Type B pancreatic cell (in vitro differentiated cells): ENCODE measurements at regions not wholly inside any gene's neighbourhood (a gene's known extent, or its start where the extent isn't known, plus 50 kb on each side); places are given as distances from the start of the nearest gene placed in this dataset.
"Not testable (repeated sequence)": the region's sequence is repeated elsewhere in the genome, so short reads cannot be mapped to it uniquely, and the experiment has no call there.

Experiments used
- DNase-seq: peaks from one replicate; pipeline ENCODE4 v3.0.0; 2021; ENCODE audit warnings: mixed read lengths; ENCODE audit not compliant: unreplicated experiment; ENCODE audit errors: extremely low spot score
- H3K27ac Mint-ChIP-seq: 2 replicates; pipeline ENCODE4 v1.8.0; 2021; ENCODE audit warnings: mild to moderate bottlenecking, mixed read lengths
- H3K27me3 Mint-ChIP-seq: 2 replicates; pipeline ENCODE4 v1.8.0; 2021; ENCODE audit warnings: mixed read lengths
- H3K36me3 Mint-ChIP-seq: 2 replicates; pipeline ENCODE4 v1.8.0; 2021; ENCODE audit warnings: mixed read lengths
- H3K4me1 Mint-ChIP-seq: one replicate; pipeline ENCODE4 v1.8.0; 2021; ENCODE audit warnings: mixed read lengths; ENCODE audit not compliant: unreplicated experiment
- H3K4me3 Mint-ChIP-seq: 2 replicates; pipeline ENCODE4 v1.8.0; 2021; ENCODE audit warnings: mild to moderate bottlenecking, mixed read lengths
- H3K9me3 Mint-ChIP-seq: 2 replicates; pipeline ENCODE4 v1.8.0; 2021; ENCODE audit warnings: mixed read lengths

DNA sequence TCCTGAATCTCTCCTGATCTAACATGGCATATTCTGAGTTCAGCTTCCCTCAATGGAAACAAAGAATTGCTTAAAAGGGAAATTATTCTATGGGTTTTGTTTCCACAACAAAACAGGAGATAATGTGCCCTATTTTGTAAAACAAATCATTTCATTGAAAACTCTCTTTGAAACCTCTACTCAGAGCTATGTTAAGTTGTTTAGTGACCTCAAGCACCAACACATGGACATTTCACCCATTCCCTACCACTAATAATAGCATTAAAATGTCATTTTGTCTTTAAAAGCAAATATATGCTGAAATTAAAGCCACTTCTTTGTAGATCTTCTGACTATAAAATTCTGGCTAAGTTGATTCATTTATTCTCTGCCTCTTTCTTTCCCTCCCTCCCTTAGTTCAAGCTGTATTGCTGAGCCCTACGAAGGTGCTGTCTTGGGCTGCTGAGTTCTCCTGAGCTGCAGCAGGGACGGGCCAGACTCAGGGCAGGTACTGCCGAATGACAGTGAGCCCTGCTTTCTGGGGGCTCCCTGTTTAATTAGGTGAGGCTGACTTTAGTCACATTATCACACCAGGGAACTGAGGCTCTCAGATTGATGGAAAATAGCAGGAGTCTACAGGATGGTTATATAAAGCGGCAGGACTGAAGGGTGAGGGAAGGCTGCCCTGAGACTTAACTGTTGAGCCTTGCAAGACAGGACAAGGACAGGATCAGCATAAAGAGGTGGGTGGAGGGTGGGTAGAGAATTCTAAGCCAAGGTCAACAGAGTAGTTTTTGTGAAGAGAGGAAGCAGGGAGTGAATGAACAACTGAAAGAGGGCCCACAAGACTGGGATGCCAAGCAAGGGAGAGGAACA, 1685.1 kb downstream of the SPATA31A7 start:
- H3K27me3 Mint-ChIP-seq, result peaks cover 59% of the 10 kb centered on the region
- not testable (repeated sequence) for H3K27ac Mint-ChIP-seq, H3K36me3 Mint-ChIP-seq, H3K4me3 Mint-ChIP-seq, H3K4me1 Mint-ChIP-seq, H3K9me3 Mint-ChIP-seq, DNase-seq

DNA sequence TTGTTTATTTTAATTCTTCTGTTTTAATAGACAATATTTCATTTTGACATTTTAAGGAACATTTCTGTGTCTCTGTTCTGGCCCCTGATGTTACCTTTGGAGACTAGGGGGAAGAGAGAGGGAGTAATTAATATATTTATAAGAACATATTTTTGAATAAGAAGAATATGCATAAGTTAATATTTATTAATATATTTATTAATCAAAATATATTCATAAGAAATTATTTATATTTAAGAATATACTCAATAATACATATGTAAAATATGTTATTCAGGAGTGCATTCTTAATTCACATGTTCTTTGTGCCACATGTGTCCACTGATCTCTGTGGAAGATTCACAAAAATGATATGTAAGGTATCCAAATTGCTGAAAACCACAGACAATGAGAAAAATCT, 1687.7 kb downstream of the SPATA31A7 start:
- not testable (repeated sequence) for H3K4me3 Mint-ChIP-seq, H3K27ac Mint-ChIP-seq, H3K9me3 Mint-ChIP-seq, H3K4me1 Mint-ChIP-seq, DNase-seq, H3K36me3 Mint-ChIP-seq
- peaks cover 60% of the 10 kb centered on the region for H3K27me3 Mint-ChIP-seq

DNA sequence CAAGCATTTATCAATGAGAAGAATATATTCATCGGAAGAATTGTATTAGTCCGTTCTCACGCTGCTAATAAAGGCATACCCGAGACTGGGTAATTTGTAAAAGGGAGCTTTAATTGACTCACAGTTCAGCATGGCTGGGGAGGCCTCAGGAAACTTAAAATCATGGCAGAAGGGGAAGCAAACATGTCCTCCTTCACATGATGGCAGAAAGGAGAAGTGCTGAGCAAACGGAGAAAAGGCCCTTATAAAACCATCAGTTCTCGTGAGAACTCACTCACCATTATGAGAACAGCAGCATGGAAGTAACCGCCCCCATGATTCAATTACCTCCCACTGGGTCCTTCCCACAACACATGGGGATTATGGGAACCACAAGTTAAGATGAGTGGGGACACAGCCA, 1688.2 kb downstream of the SPATA31A7 start:
- H3K27ac Mint-ChIP-seq, DNase-seq, H3K4me1 Mint-ChIP-seq, H3K9me3 Mint-ChIP-seq, H3K4me3 Mint-ChIP-seq, H3K36me3 Mint-ChIP-seq: not testable (repeated sequence)
- H3K27me3 Mint-ChIP-seq, result peaks cover 60% of the 10 kb centered on the region

DNA sequence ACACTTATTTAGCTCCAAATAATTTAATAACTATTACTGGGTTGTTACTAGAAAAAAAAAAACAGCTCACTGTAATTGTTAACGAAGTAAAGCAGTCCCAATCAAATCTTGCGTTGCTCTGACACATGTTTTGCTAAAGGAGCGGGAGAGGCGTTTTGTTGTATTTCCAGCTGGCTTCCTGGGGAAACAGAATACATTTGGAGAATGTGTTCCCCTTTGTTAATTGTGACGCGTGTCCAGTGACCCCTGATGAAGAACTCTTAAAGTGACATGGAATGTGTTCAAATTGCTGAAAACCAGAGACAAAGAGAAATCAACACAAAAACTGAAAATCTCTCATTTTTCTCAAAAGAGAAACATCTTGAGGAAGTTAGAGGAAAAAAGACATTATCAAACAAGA, 1690.6 kb downstream of the SPATA31A7 start:
- not testable (repeated sequence) for H3K36me3 Mint-ChIP-seq, H3K27ac Mint-ChIP-seq, H3K4me3 Mint-ChIP-seq, H3K9me3 Mint-ChIP-seq, DNase-seq, H3K4me1 Mint-ChIP-seq
- peaks cover 44% of the 10 kb centered on the region for H3K27me3 Mint-ChIP-seq

DNA sequence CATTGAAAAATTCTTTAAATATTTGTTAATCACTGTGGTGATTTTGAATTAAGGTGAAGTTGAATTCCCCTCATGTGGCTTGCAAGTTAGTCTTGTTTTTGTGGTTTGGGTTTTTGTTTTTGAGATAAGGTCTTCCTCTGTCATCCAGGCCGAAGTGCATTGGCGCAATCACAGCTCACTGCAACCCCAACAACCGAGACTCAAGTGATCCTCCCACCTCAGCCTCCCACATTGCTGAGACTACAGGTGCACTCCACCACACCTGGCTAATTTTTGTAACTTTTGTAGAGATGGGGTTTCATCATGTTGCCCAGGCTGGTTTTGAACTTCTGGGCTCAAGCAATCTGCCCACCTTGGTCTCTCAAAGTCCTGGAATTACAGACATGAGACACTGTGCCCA, 1691.1 kb downstream of the SPATA31A7 start:
- not testable (repeated sequence) for H3K4me1 Mint-ChIP-seq, H3K4me3 Mint-ChIP-seq, H3K27ac Mint-ChIP-seq, H3K36me3 Mint-ChIP-seq, H3K9me3 Mint-ChIP-seq, DNase-seq
- peaks cover 42% of the 10 kb centered on the region for H3K27me3 Mint-ChIP-seq

DNA sequence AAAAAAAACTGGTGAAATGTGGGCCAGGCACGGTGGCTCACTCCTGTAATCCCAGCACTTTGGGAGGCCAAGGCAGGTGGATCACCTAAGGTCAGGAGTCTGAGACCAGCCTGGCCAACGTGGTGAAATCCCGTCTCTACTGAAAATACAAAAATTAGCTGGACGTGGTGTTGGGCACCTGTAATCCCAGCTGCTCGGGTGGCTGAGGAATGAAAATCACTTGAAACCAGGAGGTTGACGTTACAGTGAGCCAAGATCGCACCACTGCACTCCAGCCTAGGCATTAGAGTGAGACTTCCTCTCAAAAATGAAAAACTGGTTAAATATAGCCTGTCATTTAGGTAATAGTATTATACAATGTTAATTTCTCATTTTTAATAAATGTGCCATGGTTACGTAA, 1692.0 kb downstream of the SPATA31A7 start:
- H3K36me3 Mint-ChIP-seq, H3K9me3 Mint-ChIP-seq, H3K27ac Mint-ChIP-seq, H3K4me3 Mint-ChIP-seq, DNase-seq, H3K4me1 Mint-ChIP-seq: not testable (repeated sequence)
- peaks cover 37% of the 10 kb centered on the region for H3K27me3 Mint-ChIP-seq

DNA sequence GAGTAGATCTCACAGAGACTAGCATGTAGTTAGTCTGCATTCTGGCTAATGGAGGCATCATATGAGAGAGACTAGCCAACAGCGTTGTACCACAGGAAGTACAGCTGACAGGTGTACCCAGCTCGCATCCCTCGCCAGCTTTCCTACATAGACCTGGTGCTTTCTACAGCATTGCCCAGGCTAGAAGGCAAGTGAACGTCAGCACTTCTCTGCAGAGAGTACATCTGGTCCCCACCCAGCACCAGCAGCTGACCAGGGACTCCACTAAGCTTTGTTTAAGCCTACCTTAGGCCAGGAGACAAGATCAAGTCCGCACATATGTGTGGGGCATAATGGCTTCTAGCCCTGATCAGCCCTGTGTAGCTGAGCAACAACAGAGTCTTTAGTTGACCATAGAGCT, 1692.9 kb downstream of the SPATA31A7 start:
- not testable (repeated sequence) for H3K4me3 Mint-ChIP-seq, DNase-seq, H3K4me1 Mint-ChIP-seq, H3K27ac Mint-ChIP-seq, H3K36me3 Mint-ChIP-seq, H3K9me3 Mint-ChIP-seq
- H3K27me3 Mint-ChIP-seq, result peaks cover 36% of the 10 kb centered on the region

DNA sequence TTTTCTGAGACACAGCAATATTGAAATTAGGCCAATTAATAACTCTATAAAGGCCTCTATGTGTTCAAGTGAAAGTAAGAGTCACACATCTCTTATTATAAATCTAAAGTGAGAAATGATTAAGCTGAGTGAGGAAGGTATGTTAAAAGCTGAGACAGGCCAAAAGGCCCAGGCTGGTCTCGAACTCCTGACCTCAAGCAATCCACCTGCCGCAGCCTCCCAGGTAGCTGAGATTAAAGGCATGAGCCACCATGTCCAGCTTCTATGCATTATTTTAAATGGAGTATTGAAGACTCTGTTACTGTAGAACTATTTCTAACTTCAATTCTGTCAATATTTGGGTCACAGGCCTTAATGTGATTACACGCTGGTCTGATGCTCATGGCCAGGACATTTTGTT, 1706.9 kb downstream of the SPATA31A7 start:
- H3K36me3 Mint-ChIP-seq, H3K27ac Mint-ChIP-seq, H3K4me3 Mint-ChIP-seq, DNase-seq, H3K27me3 Mint-ChIP-seq, H3K9me3 Mint-ChIP-seq, H3K4me1 Mint-ChIP-seq: not testable (repeated sequence)

DNA sequence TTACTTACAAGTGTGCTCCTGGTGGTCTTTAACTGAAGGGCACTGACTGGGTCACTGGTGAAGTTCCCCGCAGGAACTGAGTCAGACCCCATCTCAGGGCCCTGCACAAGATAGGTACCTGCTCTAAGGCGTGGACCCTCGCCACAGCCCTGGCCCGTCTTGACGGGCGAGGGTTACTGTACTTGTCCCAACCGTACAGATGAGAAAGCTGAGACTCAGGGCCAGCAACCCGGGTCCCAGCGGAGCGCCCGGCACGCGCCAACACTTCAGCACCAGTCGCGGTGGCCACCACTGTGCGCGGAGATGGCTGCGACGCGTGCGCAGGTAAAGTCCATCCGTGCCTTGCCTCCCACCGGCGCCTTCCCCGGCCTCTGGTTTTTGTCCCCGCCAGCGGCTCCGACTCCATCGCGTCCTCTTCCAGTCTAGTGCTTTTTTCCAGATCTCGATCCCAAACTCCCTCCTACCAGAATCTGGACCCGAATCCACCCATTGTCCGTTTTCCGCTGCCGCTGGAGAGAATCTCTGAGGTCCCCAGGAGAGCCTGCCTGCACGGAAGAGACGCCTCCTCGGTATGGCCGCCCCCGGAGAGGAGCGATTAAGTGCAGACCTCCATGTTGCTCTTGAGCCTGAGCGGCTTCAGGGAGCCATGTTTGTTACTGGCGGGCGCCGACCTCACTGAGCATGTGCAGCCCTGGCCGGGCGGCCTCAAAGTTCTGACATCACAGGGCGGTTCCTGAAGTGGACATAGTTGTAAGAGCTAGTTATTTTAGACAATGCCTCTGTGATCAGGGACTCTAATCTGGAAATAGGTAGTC, 1707.8 kb downstream of the SPATA31A7 start:
- not testable (repeated sequence) for DNase-seq, H3K4me1 Mint-ChIP-seq, H3K27me3 Mint-ChIP-seq, H3K27ac Mint-ChIP-seq, H3K9me3 Mint-ChIP-seq, H3K36me3 Mint-ChIP-seq
- H3K4me3 Mint-ChIP-seq, result peak overlapping the region; percentile 62

DNA sequence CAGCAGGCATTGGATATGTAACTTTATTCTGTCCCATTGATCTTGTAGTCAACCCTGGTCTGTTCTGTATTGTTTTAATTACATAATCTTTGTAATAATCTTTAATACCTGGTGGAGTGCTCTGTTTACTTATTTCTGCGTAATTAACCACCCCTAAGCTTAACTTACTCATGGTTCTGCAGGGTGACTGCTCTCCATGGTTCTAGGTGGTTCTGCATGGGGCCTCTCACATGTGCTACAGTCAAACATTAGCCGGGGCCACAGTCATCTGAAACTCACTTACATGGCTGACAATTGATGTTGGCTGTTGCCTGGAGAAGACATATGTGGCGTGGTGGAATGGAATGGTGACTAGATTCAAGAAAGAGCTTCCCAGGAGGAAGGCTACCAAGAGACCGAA, 1709.8 kb downstream of the SPATA31A7 start:
- not testable (repeated sequence) for DNase-seq, H3K4me3 Mint-ChIP-seq, H3K27ac Mint-ChIP-seq, H3K9me3 Mint-ChIP-seq, H3K36me3 Mint-ChIP-seq, H3K27me3 Mint-ChIP-seq, H3K4me1 Mint-ChIP-seq

DNA sequence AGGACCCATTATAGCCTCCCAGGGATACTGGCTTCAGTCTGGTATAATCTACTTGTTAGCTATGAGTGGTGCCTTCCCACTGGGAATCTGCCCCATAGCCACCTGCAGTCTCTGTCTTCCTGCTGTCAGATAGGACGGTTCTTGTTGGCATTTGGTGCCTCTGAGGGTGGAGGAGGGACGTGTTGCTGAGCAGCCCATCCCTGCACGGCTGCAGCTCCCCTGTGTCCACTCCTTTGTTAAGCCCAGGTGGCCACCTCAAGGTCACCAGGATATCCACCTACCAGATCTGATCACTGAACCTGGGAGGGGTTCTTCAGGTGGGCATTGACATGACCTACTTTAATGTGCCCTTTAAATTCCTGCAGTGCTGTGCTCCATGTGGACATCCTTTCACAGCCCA, 1714.2 kb downstream of the SPATA31A7 start:
- not testable (repeated sequence) for H3K4me1 Mint-ChIP-seq, H3K27me3 Mint-ChIP-seq, H3K27ac Mint-ChIP-seq, DNase-seq, H3K9me3 Mint-ChIP-seq, H3K4me3 Mint-ChIP-seq, H3K36me3 Mint-ChIP-seq

DNA sequence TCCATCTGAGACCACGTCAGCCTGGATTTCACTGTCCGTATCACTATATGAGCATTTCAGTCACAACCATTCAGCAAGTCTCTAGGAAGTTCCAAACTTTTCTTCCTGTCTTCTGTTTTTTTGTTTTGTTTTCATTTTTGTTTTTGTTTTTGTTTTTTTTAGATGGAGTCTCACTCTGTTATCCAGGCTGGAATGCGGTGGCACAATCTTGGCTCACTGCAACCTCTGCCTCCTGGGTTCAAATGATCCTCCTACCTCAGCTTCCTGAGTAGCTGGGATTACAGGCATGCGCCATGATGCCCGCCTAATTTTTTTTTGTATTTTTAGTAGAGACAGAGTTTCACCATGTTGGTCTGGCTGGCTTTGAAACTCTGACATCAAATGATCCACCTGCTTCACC, 1715.9 kb downstream of the SPATA31A7 start:
- not testable (repeated sequence) for H3K27me3 Mint-ChIP-seq, H3K27ac Mint-ChIP-seq, H3K4me1 Mint-ChIP-seq, H3K36me3 Mint-ChIP-seq, H3K4me3 Mint-ChIP-seq, H3K9me3 Mint-ChIP-seq, DNase-seq

DNA sequence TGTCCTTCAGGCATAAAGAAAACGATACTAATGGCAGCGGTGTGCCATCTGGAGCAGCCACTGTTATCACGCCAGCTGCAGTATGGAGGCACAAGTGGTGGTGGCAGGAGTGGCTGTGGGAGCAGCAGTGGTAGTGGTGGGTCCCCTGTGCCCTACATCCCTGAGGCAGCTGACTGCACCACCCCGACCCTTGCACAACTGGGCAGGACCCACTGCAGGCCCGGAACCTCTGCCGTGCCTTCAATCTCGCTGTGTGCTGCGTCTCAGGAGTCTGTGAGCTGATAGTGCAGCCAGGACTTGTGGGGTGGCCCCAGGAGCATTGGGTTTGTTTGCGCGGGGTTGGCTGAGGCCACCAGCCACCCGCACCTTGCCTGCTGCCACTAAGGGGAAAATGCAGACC, 1718.0 kb downstream of the SPATA31A7 start:
- H3K4me3 Mint-ChIP-seq, H3K4me1 Mint-ChIP-seq: not testable (repeated sequence)

DNA sequence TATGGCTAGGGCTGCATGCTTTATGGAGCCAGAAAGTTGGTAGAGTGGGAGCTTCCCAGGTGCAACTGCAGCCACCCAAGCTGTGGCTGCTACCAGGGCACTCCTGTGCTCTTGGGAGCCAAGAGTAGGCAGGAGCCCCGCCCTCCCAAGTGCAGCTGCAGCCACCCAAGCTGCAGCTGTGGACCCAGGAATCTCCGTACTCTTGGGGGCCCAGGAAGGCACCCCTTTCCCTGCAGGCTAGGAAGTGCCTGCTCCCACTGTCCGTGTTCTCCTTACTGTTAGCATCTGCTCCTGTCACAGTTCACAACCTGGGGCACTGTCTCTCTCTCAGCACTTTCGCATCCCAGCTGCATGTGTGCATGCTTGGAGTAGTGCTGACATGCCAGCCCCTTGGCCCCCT, 1718.4 kb downstream of the SPATA31A7 start:
- H3K36me3 Mint-ChIP-seq, H3K27ac Mint-ChIP-seq, H3K9me3 Mint-ChIP-seq, H3K4me3 Mint-ChIP-seq, H3K27me3 Mint-ChIP-seq, H3K4me1 Mint-ChIP-seq, DNase-seq: not testable (repeated sequence)

More for the DNA sequence above, 1718.0 kb downstream of the SPATA31A7 start:
- H3K36me3 Mint-ChIP-seq, H3K9me3 Mint-ChIP-seq, DNase-seq, H3K27ac Mint-ChIP-seq, H3K27me3 Mint-ChIP-seq: not testable (repeated sequence)
